HG02678 (cell line): ENCODE measurements at regions not wholly inside any gene's neighbourhood (a gene's known extent, or its start where the extent isn't known, plus 50 kb on each side); places are given as distances from the start of the nearest gene placed in this dataset.
"Not testable (repeated sequence)": the region's sequence is repeated elsewhere in the genome, so short reads cannot be mapped to it uniquely, and the experiment has no call there.

ENCODE experiments used
- ATAC-seq: cut with Tn5 transposase; IDR thresholded peaks from one replicate; pipeline ENCODE4 v1.9.1; 2021; ENCODE audit warnings: mild to moderate bottlenecking, moderate library complexity; ENCODE audit not compliant: unreplicated experiment

DNA sequence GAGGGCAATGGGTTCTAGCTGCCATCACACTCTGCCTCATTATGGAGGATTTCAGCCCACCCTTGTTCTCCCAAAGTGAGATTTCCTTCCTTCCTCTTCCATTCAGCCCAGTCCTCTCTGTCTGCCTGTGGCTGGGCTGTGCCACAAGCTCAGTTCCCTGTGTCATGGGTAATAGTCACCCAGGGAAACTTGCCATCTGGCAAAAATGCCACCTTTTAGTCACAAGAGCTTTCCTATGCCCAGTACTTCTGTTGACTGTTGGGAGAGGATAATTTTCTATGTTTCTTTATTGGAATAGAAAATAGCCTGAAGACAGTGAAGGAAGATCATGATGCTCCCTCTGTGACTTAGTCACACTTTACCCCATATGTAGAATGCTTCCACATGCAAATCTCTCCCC, 71.4 kb downstream of the TLR4 start:
- no peak for ATAC-seq

DNA sequence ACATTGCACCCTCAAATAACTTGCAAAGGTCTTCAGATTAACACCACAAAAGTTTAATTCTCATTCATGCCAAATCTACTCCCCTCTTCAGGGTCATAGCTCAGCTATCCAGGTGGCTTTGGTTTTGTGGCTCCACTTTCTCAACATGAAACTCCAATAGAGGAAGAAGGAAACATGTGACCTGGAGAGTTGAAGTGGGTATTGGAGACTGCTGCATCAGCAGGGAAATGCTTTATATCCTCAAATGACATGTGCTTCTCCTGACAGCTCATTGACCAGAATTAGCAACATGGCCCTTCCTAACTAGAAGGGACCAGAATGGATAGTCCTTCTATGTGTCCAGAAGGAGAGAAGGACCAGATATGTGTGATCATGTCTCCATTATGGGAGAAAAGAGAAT, 73.6 kb downstream of the TLR4 start:
- peak; percentile 73 for ATAC-seq

DNA sequence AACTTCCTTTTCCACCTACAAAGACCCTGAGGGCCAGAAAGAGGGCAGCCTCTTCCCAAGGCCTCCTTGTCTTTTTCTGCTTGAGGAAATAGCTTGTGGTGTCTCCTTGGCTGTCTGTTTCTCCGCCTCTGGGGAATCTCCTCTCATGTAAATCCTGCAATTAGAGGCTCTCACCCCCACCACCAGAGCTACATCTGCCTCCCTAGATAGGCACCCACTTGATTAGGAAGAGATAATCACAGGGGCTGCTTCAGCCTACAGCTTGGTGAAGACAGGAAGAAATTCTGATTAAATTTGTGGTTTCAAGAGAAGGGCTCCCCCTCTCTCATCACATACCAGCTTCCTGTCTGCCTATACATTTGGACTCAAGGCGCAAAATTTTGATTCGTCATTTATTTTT, 75.6 kb downstream of the TLR4 start:
- ATAC-seq: no peak

DNA sequence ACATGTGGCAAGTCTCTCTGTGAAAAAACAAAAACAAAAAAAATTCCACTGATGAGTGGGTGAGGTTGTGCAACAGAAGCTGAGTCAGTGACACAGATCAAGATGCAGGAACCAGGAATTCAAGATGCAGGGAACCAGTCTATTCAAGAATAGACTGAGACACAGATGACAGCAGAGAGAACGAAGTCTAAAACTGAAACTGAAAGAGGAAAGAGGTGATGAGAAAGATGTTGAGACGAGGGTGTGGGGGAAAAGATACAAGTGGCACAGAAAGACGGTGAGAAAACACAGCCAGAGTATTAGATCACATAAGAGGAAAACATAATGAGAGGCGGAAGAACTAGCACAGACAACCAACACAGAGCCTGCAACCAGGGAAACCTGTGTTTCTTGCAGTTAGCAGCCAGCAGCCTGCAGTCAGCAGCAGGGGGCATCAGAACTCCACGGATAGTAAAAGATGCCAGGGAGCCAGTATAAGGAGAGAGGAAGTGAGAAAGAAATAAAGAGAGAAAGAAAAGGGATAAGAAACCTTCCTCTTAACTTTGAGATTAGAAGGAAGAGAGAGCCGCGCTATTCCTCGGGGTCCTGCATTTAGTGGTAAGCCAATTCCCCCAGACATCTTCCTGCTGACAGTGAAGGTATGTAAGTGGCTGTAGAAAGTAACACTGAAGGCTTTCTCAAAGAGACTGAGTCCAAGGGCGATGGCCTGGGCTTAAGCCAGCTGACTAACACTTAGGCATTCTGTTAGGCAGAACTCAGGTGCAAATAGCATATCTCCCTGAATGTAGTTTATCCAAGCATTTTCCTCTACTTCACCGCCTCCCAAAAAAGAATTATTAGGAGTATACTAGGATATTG, 79.0 kb downstream of the TLR4 start:
- peak; percentile 77 for ATAC-seq

DNA sequence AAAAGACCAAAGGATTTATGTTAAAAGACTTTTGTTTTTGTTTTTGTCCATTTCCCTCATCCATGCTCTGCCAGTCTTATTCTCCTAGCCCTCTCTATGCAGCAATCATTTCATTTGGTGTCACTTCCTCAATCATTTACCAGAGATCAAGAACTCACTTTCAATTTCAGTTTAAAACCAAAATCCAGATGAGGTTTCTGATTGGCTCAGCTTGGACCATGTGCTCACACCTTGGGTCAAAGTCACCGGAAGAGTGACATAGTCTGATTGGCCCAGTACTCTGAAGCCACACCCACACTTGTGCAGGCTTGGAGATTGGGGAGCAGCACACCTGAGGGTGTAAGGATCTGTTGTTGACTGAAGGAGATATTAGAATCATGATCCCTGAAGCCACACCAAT, 79.6 kb downstream of the TLR4 start:
- peak; percentile 78 for ATAC-seq

- no peak for ATAC-seq
Observed at GRCh38 chr9:117784996-117785395, 80.8 kb downstream of the TLR4 start.

- no peak for ATAC-seq
Observed at GRCh38 chr9:117787746-117788145, 83.5 kb downstream of the TLR4 start.

DNA sequence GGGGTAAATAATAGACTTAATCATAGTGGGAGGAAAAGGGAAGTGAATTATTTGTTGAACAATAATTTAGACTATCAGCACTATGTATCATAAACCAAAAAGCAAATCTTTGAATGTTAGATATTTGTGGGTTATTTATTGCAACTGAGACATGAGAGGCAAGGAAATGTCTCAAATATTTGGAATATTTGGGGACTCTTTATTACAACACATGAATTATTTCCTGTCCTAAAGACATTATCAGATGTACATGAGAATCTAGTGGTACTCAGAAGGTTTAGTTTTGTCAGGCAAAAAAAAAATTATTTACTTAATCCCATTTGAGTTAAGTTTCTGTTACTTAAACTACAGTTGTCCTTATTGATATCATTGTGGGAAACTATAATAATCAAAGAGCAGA, 91.1 kb downstream of the TLR4 start:
- ATAC-seq: no peak

- no peak for ATAC-seq
Observed at GRCh38 chr9:117796681-117797080, 92.5 kb downstream of the TLR4 start.

GRCh38 chr9:117800389-117800788, 96.2 kb downstream of the TLR4 start:
- no peak for ATAC-seq

- ATAC-seq: no peak
Observed at GRCh38 chr9:117809751-117810150, 105.5 kb downstream of the TLR4 start.

DNA sequence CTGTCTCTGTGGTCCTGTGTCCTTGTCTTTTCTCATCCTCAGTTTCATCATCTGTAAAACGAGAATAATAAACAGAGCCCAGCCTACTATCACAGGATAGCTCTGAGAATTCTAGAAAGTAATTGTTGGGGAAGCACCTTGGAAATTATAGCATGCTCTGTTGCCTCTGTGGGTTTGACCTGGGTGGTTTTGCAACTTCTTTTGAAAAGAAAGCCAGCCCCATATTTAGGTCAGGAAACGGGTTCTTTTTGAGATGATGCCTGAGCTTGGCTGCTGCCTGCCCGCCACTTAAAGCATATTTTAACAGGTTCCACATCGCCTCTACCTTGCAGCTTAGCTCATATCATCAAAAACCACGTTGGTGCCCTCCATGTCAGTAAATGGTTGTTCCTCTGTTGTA, 111.1 kb downstream of the TLR4 start:
- peak; percentile 83 for ATAC-seq

DNA sequence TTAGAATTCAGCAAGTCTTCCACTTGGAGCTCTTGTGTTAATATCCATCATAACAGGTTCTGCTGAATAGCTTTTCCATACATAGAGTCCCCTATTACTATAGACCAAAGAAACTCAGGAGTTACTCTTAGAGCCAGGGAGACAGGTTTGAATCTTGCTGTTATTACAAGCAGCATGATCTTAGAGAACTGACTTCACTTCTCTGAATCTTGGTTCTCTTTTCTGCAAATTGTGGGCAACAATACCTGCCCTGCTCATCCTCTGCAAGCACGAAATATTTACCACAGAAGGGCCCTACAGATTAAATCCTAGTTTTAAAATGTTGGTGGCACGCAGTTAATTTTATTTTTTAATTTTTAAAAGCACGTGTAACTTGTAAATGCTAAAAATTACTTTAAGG, 111.7 kb downstream of the TLR4 start:
- no peak for ATAC-seq

DNA sequence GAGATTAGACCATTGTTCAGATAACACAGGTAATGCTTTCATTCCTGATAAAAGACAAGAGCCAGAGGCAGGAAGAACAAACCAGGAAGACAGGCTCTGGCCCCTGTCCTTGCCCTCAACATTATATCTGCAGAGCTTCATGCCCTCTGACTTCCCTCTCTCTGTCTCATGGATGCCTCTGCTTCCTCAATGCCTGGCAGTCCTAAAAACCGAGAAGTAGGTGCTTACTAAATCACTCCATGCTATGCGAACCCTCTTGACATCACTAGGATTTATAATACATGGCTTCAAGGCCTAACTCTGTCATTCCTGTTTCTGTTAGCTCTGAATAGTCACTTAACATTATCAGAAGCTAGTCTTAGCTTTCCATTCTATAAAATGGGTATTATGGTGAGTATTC, 117.8 kb downstream of the TLR4 start:
- no peak for ATAC-seq

- ATAC-seq: no peak
Observed at GRCh38 chr9:117823576-117823975, 119.4 kb downstream of the TLR4 start.

DNA sequence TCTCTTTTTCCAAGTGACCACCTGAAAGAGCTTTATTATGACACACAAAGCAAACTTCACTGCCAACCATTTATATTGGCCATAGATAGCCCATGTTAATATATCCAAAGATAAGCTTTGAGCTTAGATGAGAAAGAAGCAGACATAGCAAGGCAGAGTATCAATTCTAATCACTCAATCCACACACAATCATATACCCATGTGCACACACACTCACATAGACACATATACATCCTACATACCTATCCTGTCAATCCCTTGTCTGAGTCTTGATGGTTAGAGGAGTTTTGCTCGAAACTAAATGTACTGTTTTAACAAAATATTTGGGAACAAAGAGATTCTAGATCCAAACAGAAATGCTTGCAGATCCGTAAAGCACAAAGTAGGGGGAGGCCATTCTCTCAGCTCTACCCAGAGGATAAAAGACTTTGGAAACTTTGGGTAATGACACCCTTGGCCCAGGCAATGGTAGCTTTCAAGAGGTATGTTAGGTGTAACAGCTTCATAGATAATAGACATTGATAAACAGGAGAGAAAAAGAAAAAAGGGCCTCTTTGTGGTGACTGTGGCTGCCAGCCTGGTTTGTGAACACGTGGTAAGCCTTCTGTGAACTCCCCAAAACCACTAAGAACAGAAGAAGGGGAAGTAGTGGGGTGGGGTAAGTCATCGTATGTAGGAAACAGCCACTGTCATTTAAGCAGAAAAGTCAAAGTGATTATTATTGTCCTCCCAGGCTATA, 121.6 kb downstream of the TLR4 start:
- peak; percentile 99 for ATAC-seq

DNA sequence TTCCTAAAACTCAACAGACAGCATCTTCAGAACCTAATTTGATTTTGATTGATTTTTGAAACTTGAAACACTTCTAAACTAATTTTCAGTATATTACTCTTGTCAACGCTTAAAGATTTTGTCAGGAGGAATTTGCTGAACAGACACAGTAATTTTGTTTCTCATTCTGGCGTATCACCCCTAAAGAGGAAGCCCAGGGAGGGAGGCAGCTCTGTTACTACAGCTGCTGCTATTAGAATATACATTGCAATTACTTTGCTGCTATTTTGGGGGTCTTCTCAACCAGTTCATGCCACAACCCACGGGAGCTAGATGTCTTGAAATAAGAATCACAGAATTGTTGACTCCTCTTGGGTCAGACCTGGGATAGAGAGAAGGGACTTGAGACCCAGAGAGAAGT, 122.6 kb downstream of the TLR4 start:
- no peak for ATAC-seq

- ATAC-seq: no peak
Observed at GRCh38 chr9:117827456-117827855, 123.3 kb downstream of the TLR4 start.

- ATAC-seq: no peak
Observed at GRCh38 chr9:117828466-117828865, 124.3 kb downstream of the TLR4 start.

- peak; percentile 82 for ATAC-seq
Observed at GRCh38 chr9:117835798-117836197, 131.6 kb downstream of the TLR4 start.

GRCh38 chr9:117839862-117840261, 135.7 kb downstream of the TLR4 start:
- no peak for ATAC-seq

- ATAC-seq: not testable (repeated sequence)
Observed at GRCh38 chr9:117851836-117852461, 147.7 kb downstream of the TLR4 start.
